Medulla oblongata (tissue), 1 donor: ENCODE measurements at regions not wholly inside any gene's neighbourhood (a gene's known extent, or its start where the extent isn't known, plus 50 kb on each side); places are given as distances from the start of the nearest gene placed in this dataset.
"Not testable (repeated sequence)": the region's sequence is repeated elsewhere in the genome, so short reads cannot be mapped to it uniquely, and the experiment has no call there.

Source experiments
- DNase-seq: peaks from one replicate; pipeline ENCODE4 v3.0.0-alpha.2; 2015; ENCODE audit errors: extremely low spot score

GRCh38 chrX:148080593-148080992, 99.5 kb downstream of the FMR1NB start:
- no peak for DNase-seq

- DNase-seq = no peak
Measured at GRCh38 chrX:148084611-148085010, 103.5 kb downstream of the FMR1NB start.

- no peak for DNase-seq
Measured at GRCh38 chrX:148120151-148120550, 139.0 kb downstream of the FMR1NB start.

GRCh38 chrX:148120999-148121623, 140.0 kb downstream of the FMR1NB start:
- DNase-seq = no peak

- not testable (repeated sequence) for DNase-seq
Measured at GRCh38 chrX:148128872-148129505, 147.9 kb downstream of the FMR1NB start.

GRCh38 chrX:148133105-148133725, 152.1 kb downstream of the FMR1NB start:
- DNase-seq = peak; percentile 2

GRCh38 chrX:148134578-148134977, 153.4 kb downstream of the FMR1NB start:
- DNase-seq = no peak

- DNase-seq = no peak
Measured at GRCh38 chrX:148135738-148136137, 154.6 kb downstream of the FMR1NB start.

GRCh38 chrX:148146121-148146520, 165.0 kb downstream of the FMR1NB start:
- DNase-seq = no peak

- no peak for DNase-seq
Measured at GRCh38 chrX:148156986-148157385, 175.8 kb downstream of the FMR1NB start.

- no peak for DNase-seq
Measured at GRCh38 chrX:148159796-148160195, 178.7 kb downstream of the FMR1NB start.

- DNase-seq = no peak
Measured at GRCh38 chrX:148161701-148162100, 180.6 kb downstream of the FMR1NB start.

GRCh38 chrX:148185631-148186030, 204.5 kb downstream of the FMR1NB start:
- no peak for DNase-seq

GRCh38 chrX:148192547-148192946, 211.4 kb downstream of the FMR1NB start:
- DNase-seq = no peak

GRCh38 chrX:148193759-148194158, 212.6 kb downstream of the FMR1NB start:
- no peak for DNase-seq

- no peak for DNase-seq
Measured at GRCh38 chrX:148203531-148203930, 222.4 kb downstream of the FMR1NB start.

- no peak for DNase-seq
Measured at GRCh38 chrX:148204195-148204594, 223.1 kb downstream of the FMR1NB start.

- DNase-seq = no peak
Measured at GRCh38 chrX:148214786-148215185, 233.6 kb downstream of the FMR1NB start.

- no peak for DNase-seq
Measured at GRCh38 chrX:148215726-148216125, 234.6 kb downstream of the FMR1NB start.

- no peak for DNase-seq
Measured at GRCh38 chrX:148223361-148223760, 242.2 kb downstream of the FMR1NB start.

GRCh38 chrX:148228521-148228920, 247.4 kb downstream of the FMR1NB start:
- DNase-seq = no peak

GRCh38 chrX:148229801-148230303, 248.7 kb downstream of the FMR1NB start:
- DNase-seq = no peak

GRCh38 chrX:148259990-148260389, 240.4 kb upstream of the AFF2 start:
- DNase-seq = no peak
